ENCODE measurements at regions not wholly inside any gene's neighbourhood (a gene's known extent, or its start where the extent isn't known, plus 50 kb on each side); places are given as distances from the start of the nearest gene placed in this dataset.

GRCh38 chr2:226387499-226387942, 412.1 kb downstream of the IRS1 start:
- TF ChIP-seq CTCF (IDR thresholded peaks at IDR 0.05; ENCODE audit: insufficient read depth, low read depth, low read length, missing control alignments): no peak
- DNase-seq (ENCODE audit: low read depth): no peak
- no peak overlapping the region for H3K4me3 ChIP-seq (ENCODE audit: low read depth, low read length)

GRCh38 chr2:226383461-226383860, 416.2 kb downstream of the IRS1 start:
- no peak overlapping the region for H3K4me3 ChIP-seq (ENCODE audit: low read depth, low read length)
- TF ChIP-seq CTCF (IDR thresholded peaks at IDR 0.05; ENCODE audit: insufficient read depth, low read depth, low read length, missing control alignments): no peak
- no peak for DNase-seq (ENCODE audit: low read depth)

DNA sequence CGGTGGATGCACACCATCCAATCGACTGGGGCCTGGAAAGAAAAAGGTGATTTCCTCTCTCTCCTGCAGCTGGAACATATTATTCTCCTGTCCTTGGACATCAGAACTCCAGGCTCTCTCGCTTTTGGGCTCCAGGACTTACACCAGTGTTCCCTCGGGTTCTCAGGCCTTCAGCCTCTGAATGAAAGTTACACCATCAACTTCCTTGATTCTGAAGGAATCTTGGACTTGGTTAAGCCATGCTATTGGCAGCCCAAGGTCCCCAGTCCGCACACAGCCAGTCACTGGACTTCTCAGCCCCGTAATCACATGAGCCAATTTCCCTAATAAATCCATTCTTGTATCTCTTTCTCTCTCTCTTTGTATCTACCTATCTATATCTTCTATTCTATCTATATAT, 418.9 kb downstream of the IRS1 start:
- no peak for DNase-seq (ENCODE audit: low read depth)
- H3K4me3 ChIP-seq (ENCODE audit: low read depth, low read length): no peak overlapping the region
- no peak for TF ChIP-seq CTCF (IDR thresholded peaks at IDR 0.05; ENCODE audit: insufficient read depth, low read depth, low read length, missing control alignments)

DNA sequence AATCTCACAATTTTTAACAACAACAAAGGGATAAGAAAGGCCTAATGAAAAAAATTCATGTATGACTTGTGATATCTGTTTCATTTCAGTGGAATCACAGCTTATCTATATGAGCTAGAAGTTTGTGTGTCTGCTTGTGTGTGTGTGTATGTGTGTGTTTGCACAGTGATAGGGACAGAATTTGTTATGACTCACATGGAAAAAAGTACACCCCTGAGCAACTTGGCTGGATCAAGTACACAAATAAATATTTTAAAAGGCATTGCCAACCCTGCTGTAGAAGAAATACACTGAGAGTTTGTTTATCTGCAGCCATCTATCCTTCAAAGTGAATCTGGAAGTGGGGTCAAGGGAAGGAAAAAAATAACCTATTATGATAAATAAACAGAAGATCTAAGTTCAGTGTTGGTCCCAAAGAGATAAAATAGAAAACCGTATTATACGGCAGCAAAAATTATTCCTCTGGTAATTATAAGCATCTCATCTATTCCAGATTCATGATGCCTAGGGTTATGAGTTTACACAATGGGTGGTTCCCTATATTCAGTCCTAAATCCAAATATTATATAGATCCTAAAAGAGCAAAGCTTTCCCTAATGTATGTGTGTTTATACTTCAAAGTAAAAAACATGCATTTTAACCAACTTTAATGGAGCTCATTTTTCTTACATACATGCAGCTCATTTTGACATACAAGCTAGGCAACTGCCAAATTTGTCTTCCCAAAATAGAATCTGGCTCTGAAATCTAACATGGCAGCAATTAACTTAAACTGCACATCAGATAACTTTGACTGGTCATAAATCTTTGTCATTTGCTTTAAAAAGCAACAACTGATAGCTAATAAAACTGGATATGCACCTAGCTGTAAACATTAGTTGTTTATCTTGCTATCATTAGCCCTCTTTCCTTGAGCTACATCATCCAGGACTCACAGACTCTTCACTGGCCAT, 420.6 kb downstream of the IRS1 start:
- no peak for DNase-seq (ENCODE audit: low read depth)
- no peak overlapping the region for H3K4me3 ChIP-seq (ENCODE audit: low read depth, low read length)
- TF ChIP-seq CTCF (IDR thresholded peaks at IDR 0.05; ENCODE audit: insufficient read depth, low read depth, low read length, missing control alignments): no peak

DNA sequence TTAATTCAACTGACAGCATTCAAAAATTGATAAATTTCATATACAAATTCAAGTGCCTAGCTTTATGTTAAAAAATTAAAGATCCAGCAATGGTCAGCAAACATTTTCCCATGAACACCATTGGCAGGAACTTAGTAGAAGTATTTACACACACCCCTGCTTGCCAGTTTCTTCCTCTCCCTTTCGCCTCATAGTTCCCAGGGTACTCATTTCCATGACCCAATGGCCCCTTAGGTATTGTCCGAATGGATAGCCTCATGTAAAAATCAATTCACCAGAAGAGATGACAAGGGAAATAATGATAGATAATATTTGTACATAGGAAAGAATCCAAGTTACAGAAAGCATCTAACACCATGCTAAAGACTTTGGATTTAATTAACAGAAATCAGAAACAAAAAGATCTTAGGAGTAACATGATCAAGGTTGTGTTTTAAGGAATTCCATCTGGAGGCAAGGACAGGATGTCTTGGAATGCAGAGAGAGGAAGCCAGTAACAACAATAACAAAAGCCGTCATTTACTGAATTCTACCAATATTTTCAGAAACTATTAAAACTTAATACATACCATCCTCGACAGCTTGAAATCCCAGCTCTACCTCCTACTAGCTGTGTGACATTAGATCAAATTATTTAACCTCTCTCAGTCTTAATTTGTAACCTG, 423.0 kb downstream of the IRS1 start:
- no peak for DNase-seq (ENCODE audit: low read depth)
- H3K4me3 ChIP-seq (ENCODE audit: low read depth, low read length): no peak overlapping the region
- no peak for TF ChIP-seq CTCF (IDR thresholded peaks at IDR 0.05; ENCODE audit: insufficient read depth, low read depth, low read length, missing control alignments)

DNA sequence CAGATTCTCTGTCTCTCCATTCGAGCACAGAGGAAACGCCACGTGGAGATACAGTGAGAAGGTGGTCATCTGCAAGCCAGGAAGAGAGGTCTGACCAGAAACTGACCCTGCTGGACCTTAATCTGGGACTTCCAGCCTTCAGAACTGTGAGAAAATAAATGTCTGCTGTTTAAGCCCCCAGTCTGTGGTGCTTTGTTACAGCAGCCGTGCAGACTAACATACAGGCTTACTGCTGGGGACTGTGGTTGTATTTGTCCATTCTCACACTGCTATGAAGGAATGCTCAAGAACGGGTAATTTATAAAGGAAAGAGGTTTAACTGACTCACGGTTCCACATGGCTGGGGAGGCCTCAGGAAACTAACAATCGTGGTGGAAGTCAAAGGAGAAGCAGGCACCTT, 432.7 kb downstream of the IRS1 start:
- no peak for TF ChIP-seq CTCF (IDR thresholded peaks at IDR 0.05; ENCODE audit: insufficient read depth, low read depth, low read length, missing control alignments)
- DNase-seq (ENCODE audit: low read depth): no peak
- no peak overlapping the region for H3K4me3 ChIP-seq (ENCODE audit: low read depth, low read length)
